ENCODE measurements at regions not wholly inside any gene's neighbourhood (a gene's known extent, or its start where the extent isn't known, plus 50 kb on each side); places are given as distances from the start of the nearest gene placed in this dataset.

GRCh38 chr4:23741681-23742191 lies 148.1 kb downstream of the PPARGC1A start:
- Mint-ChIP-seq H3K4me3 (no peak overlapping the region), H3K36me3 (ENCODE audit: low read depth) (no peaks in the 10 kb centered on the region), H3K27ac (no peak overlapping the region), H3K27me3 (no peaks in the 10 kb centered on the region), H3K4me1 (ENCODE audit: low read depth) (no peaks in the 10 kb centered on the region), H3K9me3 (no peaks in the 10 kb centered on the region)
- intact Hi-C loops (cut with micrococcal nuclease), result no loop called here

DNA sequence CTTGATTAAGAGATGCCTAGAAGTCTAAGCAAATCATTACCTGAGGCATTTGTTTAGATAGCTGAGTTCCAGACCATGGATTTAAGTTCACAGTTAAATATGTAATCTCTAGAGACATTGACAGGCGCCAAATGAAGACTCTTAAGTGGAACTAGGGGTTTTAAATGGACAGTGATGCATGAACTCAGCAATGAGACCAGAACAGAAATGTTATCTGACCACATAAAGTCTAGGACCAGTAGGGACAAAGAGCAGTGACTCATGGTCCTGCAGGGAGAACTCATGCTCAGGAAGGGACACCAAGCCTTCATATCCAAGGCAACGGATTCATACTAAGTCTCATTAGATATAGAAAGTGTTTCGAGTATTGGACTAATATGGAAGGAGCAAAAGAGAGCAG lies 152.3 kb downstream of the PPARGC1A start:
- H3K27ac Mint-ChIP-seq, result no peak overlapping the region
- H3K9me3 Mint-ChIP-seq, result no peaks in the 10 kb centered on the region
- no peaks in the 10 kb centered on the region for H3K36me3 Mint-ChIP-seq (ENCODE audit: low read depth)
- intact Hi-C loops (cut with micrococcal nuclease), result no loop called here
- no peaks in the 10 kb centered on the region for H3K4me1 Mint-ChIP-seq (ENCODE audit: low read depth)
- no peaks in the 10 kb centered on the region for H3K27me3 Mint-ChIP-seq
- no peak overlapping the region for H3K4me3 Mint-ChIP-seq

GRCh38 chr4:23736466-23736865 lies 153.4 kb downstream of the PPARGC1A start:
- H3K27ac Mint-ChIP-seq, result no peak overlapping the region
- intact Hi-C loops (cut with micrococcal nuclease), result no loop called here
- H3K9me3 Mint-ChIP-seq, result no peaks in the 10 kb centered on the region
- H3K27me3 Mint-ChIP-seq, result no peaks in the 10 kb centered on the region
- no peak overlapping the region for H3K4me3 Mint-ChIP-seq
- H3K36me3 Mint-ChIP-seq (ENCODE audit: low read depth), result no peaks in the 10 kb centered on the region
- no peaks in the 10 kb centered on the region for H3K4me1 Mint-ChIP-seq (ENCODE audit: low read depth)

GRCh38 chr4:23734000-23734399 lies 155.8 kb downstream of the PPARGC1A start:
- H3K9me3 Mint-ChIP-seq, result no peaks in the 10 kb centered on the region
- H3K4me1 Mint-ChIP-seq (ENCODE audit: low read depth), result no peaks in the 10 kb centered on the region
- intact Hi-C loops (cut with micrococcal nuclease), result no loop called here
- no peaks in the 10 kb centered on the region for H3K36me3 Mint-ChIP-seq (ENCODE audit: low read depth)
- no peaks in the 10 kb centered on the region for H3K27me3 Mint-ChIP-seq
- no peak overlapping the region for H3K27ac Mint-ChIP-seq
- H3K4me3 Mint-ChIP-seq, result no peak overlapping the region

- H3K27ac Mint-ChIP-seq, result no peak overlapping the region
These were observed 156.4 kb downstream of the PPARGC1A start for GRCh38 chr4:23733476-23733875.

DNA sequence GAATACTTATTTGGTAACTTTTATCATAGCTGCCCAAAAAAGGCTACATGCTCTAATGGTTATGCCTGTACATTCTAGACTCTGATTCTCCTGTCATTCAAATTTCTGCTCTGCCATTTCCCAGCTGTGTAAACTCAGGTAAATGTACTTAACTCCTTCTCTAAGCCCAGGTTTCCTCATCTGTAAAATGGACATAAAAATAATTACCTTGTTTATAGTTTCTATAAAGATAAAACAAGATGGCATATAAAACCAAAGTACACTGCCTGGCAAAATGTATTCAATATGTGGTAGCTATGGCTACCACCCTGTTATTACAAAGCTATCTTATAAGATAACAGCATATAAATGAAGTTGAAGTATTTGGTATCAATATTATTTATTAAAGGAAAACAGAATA lies 158.8 kb downstream of the PPARGC1A start:
- Mint-ChIP-seq H3K9me3 (peaks cover 17% of the 10 kb centered on the region), H3K4me3 (no peak overlapping the region), H3K27ac (no peak overlapping the region), H3K36me3 (ENCODE audit: low read depth) (no peaks in the 10 kb centered on the region), H3K4me1 (ENCODE audit: low read depth) (no peaks in the 10 kb centered on the region), H3K27me3 (no peaks in the 10 kb centered on the region)
- intact Hi-C loops (cut with micrococcal nuclease), result no loop called here

More at GRCh38 chr4:23733476-23733875, 156.4 kb downstream of the PPARGC1A start:
- Mint-ChIP-seq H3K36me3 (ENCODE audit: low read depth) (no peaks in the 10 kb centered on the region), H3K9me3 (no peaks in the 10 kb centered on the region), H3K4me3 (no peak overlapping the region), H3K4me1 (ENCODE audit: low read depth) (no peaks in the 10 kb centered on the region), H3K27me3 (no peaks in the 10 kb centered on the region)
- intact Hi-C loops (cut with micrococcal nuclease), result no loop called here

- Mint-ChIP-seq H3K27ac (no peak overlapping the region), H3K36me3 (ENCODE audit: low read depth) (no peaks in the 10 kb centered on the region), H3K4me3 (no peak overlapping the region), H3K9me3 (peaks cover 23% of the 10 kb centered on the region), H3K4me1 (ENCODE audit: low read depth) (no peaks in the 10 kb centered on the region), H3K27me3 (no peaks in the 10 kb centered on the region)
- intact Hi-C loops (cut with micrococcal nuclease), result no loop called here
These were observed 160.9 kb downstream of the PPARGC1A start for GRCh38 chr4:23728971-23729370.

- Mint-ChIP-seq H3K4me1 (ENCODE audit: low read depth) (no peaks in the 10 kb centered on the region), H3K27ac (no peak overlapping the region), H3K27me3 (no peaks in the 10 kb centered on the region), H3K36me3 (ENCODE audit: low read depth) (no peaks in the 10 kb centered on the region), H3K9me3 (peaks cover 23% of the 10 kb centered on the region), H3K4me3 (no peak overlapping the region)
- intact Hi-C loops (cut with micrococcal nuclease), result no loop called here
These were observed 161.5 kb downstream of the PPARGC1A start for GRCh38 chr4:23728393-23728792.

DNA sequence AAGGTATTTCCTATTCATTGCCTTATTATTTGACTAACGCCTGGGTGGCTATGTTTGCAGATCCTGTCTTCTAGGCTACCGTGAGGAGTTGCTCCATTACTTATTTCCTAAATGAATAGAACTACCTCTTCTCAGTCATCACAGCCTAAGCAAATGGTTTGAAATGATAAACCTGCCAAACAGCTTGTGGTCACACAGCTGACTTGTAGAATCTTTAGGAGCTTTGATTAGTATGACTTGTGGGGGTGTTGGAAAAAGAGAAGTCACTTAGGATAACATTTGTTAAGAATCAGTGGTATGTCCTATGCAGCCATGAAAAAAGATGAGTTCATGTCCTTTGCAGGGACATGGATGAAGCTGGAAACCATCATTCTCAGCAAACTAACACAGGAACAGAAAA lies 169.3 kb downstream of the PPARGC1A start:
- Mint-ChIP-seq H3K4me3 (no peak overlapping the region), H3K27ac (no peak overlapping the region), H3K4me1 (ENCODE audit: low read depth) (no peaks in the 10 kb centered on the region), H3K36me3 (ENCODE audit: low read depth) (no peaks in the 10 kb centered on the region), H3K9me3 (peaks cover 1% of the 10 kb centered on the region), H3K27me3 (no peaks in the 10 kb centered on the region)
- intact Hi-C loops (cut with micrococcal nuclease), result no loop called here

DNA sequence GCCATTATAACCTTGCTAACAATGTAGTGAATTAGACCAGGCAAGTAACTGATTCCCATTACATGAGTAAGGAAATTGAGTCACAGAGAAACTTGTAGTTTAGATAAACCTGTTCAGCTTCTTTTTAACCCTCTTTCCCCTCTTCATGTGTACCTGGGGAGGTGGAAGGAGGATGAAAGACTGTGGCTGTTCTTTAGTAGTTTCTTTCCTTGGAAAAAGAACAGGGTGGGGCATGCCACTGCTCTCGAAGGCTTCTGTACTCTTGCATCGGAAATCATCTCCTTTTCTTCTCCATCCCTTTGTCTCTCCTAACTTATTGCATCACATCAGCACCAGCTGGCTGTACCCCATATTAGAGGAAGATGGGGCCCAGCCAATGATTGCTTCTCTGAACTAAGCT lies 171.4 kb downstream of the PPARGC1A start:
- Mint-ChIP-seq H3K4me3 (no peak overlapping the region), H3K4me1 (ENCODE audit: low read depth) (no peaks in the 10 kb centered on the region)
- intact Hi-C loops (cut with micrococcal nuclease), result no loop called here

DNA sequence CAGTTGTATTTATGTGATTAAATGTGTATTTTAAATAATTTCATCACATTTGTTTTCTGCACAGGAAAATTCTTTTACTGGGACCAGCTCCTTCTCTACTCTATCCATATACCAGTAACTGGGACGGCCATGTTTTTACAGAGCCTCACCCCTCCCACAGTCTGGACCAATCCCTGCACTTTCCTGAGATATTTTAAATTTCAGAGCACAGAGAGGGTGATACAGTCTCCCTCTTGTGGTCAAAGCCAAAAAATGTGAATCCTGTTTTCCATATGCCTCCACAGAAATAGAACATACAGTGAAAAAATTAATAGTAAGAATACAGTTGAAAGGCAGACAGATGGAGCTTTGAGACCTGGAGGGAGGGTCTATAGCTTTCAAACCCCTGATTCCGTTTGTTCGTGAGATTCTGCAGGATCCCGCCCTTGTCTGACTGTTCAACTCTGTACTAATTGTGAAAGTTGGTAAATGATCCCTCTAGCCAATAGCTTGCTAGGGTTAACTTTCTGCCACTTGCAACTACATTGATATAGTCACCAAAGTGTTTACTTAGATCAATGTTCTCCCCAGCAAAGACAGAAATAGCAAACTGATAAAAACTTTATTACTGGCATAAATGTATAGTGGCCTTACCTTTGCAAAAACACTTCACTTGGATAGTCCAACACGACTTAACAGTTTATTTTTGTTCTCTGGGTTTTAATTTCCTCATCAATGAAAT lies 172.2 kb downstream of the PPARGC1A start:
- no peaks in the 10 kb centered on the region for H3K36me3 Mint-ChIP-seq (ENCODE audit: low read depth)
- H3K27me3 Mint-ChIP-seq, result no peaks in the 10 kb centered on the region
- intact Hi-C loops (cut with micrococcal nuclease), result no loop called here
- H3K4me3 Mint-ChIP-seq, result no peak overlapping the region
- no peaks in the 10 kb centered on the region for H3K9me3 Mint-ChIP-seq
- H3K27ac Mint-ChIP-seq, result no peak overlapping the region
- no peaks in the 10 kb centered on the region for H3K4me1 Mint-ChIP-seq (ENCODE audit: low read depth)

More for the DNA sequence above, 171.4 kb downstream of the PPARGC1A start:
- Mint-ChIP-seq H3K36me3 (ENCODE audit: low read depth) (no peaks in the 10 kb centered on the region), H3K27me3 (no peaks in the 10 kb centered on the region), H3K27ac (no peak overlapping the region), H3K9me3 (no peaks in the 10 kb centered on the region)

- H3K27me3 Mint-ChIP-seq, result no peaks in the 10 kb centered on the region
- no peak overlapping the region for H3K27ac Mint-ChIP-seq
- no peaks in the 10 kb centered on the region for H3K36me3 Mint-ChIP-seq (ENCODE audit: low read depth)
- no peaks in the 10 kb centered on the region for H3K4me1 Mint-ChIP-seq (ENCODE audit: low read depth)
- H3K4me3 Mint-ChIP-seq, result no peak overlapping the region
- H3K9me3 Mint-ChIP-seq, result no peaks in the 10 kb centered on the region
- intact Hi-C loops (cut with micrococcal nuclease), result no loop called here
These were observed 179.5 kb downstream of the PPARGC1A start for GRCh38 chr4:23710298-23710697.

GRCh38 chr4:23707652-23708026 lies 182.2 kb downstream of the PPARGC1A start:
- H3K27ac Mint-ChIP-seq, result no peak overlapping the region
- intact Hi-C loops (cut with micrococcal nuclease), result no loop called here
- no peaks in the 10 kb centered on the region for H3K36me3 Mint-ChIP-seq (ENCODE audit: low read depth)
- H3K27me3 Mint-ChIP-seq, result no peaks in the 10 kb centered on the region
- no peak overlapping the region for H3K4me3 Mint-ChIP-seq
- H3K9me3 Mint-ChIP-seq, result no peaks in the 10 kb centered on the region
- H3K4me1 Mint-ChIP-seq (ENCODE audit: low read depth), result no peaks in the 10 kb centered on the region

DNA sequence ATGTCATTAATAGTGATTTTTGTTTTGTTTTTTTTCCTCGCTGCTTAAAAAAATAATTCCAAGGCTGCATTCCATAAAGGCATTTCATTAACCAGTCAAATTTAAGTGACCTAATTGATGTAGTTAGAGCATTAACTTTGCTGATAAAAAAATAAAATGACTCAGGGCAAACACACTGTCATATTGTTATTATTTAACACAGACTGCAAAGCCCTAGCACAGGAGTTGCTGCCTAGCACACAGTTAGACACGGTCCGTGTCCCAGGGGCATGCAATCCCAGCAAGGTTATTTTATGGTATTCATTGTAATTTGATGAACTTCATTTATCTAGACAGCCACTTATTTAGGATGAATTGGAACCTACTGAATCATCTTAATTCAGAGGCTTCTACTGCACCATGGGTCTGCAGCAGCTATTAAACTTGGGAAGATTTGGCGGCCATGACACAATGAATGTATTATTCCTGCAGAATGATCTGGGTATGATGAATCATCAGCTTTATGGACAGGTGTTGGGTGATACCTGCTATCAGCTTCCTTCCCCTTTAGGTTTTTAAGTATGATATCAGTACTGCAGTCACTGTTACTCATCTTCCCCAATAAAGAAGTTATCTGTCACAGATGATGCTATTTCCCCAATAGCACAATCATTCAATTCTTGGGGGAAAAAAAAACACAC lies 182.7 kb downstream of the PPARGC1A start:
- intact Hi-C loops (cut with micrococcal nuclease), result no loop called here
- no peak overlapping the region for H3K4me3 Mint-ChIP-seq
- H3K9me3 Mint-ChIP-seq, result no peaks in the 10 kb centered on the region
- no peak overlapping the region for H3K27ac Mint-ChIP-seq
- no peaks in the 10 kb centered on the region for H3K27me3 Mint-ChIP-seq
- no peaks in the 10 kb centered on the region for H3K36me3 Mint-ChIP-seq (ENCODE audit: low read depth)
- no peaks in the 10 kb centered on the region for H3K4me1 Mint-ChIP-seq (ENCODE audit: low read depth)
